ENCODE measurements at regions not wholly inside any gene's neighbourhood (a gene's known extent, or its start where the extent isn't known, plus 50 kb on each side); places are given as distances from the start of the nearest gene placed in this dataset.

DNA sequence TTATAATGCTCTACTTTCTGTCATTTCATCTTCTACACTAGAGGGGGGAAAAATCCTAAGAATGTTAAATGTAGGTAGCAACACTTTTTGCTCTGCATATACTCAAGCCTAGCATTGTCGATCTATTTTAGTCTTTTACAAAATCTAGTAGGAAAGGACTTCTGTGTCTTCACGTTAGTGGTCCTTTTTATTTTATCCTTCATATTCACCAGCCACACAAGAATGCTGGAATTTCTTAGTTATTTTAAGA lies 253.0 kb upstream of the FLRT2 start (continued):
- TF ChIP-seq FOXK1 (CRISPR knock-in tag; IDR thresholded peaks at IDR 0.05) (no peak), NR2C2 (CRISPR knock-in tag; IDR thresholded peaks at IDR 0.05) (no peak)

DNA sequence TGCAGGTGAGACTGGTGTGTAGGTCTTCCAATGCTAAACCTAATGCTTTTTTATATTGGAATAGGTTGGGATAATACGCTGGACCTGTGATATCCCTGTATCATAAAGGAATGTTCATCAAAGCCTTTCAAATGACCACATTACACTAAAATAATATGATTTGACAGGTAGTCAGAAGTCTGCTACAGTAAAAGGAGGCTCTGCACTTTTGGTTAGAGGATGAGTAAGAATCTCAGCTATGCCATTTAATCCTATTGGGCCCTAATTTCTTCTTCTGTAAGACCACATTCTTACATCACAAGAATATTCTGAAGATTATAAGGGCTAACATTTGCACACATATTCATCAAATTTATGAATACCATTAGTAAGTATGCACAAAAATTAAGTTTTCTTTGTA lies 250.5 kb upstream of the FLRT2 start:
- no peaks in the 10 kb centered on the region for H3K9me3 Mint-ChIP-seq
- peaks cover 6% of the 10 kb centered on the region; the same call in 1 of the 2 replicates for H3K4me1 Mint-ChIP-seq
- ChIA-PET CTCF (no interaction called here), POLR2A (no interaction called here)
- no peak overlapping the region for H3K4me3 Mint-ChIP-seq
- H3K36me3 Mint-ChIP-seq: no peaks in the 10 kb centered on the region
- H3K27me3 Mint-ChIP-seq (ENCODE audit: low read depth): no peaks in the 10 kb centered on the region
- TF ChIP-seq, protein P1, sequence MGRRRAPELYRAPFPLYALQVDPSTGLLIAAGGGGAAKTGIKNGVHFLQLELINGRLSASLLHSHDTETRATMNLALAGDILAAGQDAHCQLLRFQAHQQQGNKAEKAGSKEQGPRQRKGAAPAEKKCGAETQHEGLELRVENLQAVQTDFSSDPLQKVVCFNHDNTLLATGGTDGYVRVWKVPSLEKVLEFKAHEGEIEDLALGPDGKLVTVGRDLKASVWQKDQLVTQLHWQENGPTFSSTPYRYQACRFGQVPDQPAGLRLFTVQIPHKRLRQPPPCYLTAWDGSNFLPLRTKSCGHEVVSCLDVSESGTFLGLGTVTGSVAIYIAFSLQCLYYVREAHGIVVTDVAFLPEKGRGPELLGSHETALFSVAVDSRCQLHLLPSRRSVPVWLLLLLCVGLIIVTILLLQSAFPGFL (CRISPR knock-in tag; IDR thresholded peaks at IDR 0.05; ENCODE audit: borderline replicate concordance): no peak
- TF ChIP-seq, protein P2, sequence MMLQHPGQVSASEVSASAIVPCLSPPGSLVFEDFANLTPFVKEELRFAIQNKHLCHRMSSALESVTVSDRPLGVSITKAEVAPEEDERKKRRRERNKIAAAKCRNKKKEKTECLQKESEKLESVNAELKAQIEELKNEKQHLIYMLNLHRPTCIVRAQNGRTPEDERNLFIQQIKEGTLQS (CRISPR knock-in tag; conservative IDR thresholded peaks at IDR 0.05): no peak
- TF ChIP-seq ZNF138 (CRISPR knock-in tag; conservative IDR thresholded peaks at IDR 0.05) (no peak), PRRX2 (CRISPR knock-in tag; IDR thresholded peaks at IDR 0.05) (no peak), TEAD4 (CRISPR knock-in tag; IDR thresholded peaks at IDR 0.05) (no peak), NR2C2 (CRISPR knock-in tag; IDR thresholded peaks at IDR 0.05) (no peak), JAZF1 (CRISPR knock-in tag; IDR thresholded peaks at IDR 0.05) (no peak), CREM (CRISPR knock-in tag; IDR thresholded peaks at IDR 0.05) (no peak)
- TF ChIP-seq, protein P3, sequence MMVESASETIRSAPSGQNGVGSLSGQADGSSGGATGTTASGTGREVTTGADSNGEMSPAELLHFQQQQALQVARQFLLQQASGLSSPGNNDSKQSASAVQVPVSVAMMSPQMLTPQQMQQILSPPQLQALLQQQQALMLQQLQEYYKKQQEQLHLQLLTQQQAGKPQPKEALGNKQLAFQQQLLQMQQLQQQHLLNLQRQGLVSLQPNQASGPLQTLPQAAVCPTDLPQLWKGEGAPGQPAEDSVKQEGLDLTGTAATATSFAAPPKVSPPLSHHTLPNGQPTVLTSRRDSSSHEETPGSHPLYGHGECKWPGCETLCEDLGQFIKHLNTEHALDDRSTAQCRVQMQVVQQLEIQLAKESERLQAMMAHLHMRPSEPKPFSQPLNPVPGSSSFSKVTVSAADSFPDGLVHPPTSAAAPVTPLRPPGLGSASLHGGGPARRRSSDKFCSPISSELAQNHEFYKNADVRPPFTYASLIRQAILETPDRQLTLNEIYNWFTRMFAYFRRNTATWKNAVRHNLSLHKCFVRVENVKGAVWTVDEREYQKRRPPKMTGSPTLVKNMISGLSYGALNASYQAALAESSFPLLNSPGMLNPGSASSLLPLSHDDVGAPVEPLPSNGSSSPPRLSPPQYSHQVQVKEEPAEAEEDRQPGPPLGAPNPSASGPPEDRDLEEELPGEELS (CRISPR knock-in tag; IDR thresholded peaks at IDR 0.05): no peak
- TF ChIP-seq, protein P4, sequence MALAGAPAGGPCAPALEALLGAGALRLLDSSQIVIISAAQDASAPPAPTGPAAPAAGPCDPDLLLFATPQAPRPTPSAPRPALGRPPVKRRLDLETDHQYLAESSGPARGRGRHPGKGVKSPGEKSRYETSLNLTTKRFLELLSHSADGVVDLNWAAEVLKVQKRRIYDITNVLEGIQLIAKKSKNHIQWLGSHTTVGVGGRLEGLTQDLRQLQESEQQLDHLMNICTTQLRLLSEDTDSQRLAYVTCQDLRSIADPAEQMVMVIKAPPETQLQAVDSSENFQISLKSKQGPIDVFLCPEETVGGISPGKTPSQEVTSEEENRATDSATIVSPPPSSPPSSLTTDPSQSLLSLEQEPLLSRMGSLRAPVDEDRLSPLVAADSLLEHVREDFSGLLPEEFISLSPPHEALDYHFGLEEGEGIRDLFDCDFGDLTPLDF (CRISPR knock-in tag; IDR thresholded peaks at IDR 0.05): no peak
- TF ChIP-seq, protein P5, sequence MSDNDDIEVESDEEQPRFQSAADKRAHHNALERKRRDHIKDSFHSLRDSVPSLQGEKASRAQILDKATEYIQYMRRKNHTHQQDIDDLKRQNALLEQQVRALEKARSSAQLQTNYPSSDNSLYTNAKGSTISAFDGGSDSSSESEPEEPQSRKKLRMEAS (CRISPR knock-in tag; IDR thresholded peaks at IDR 0.05): no peak
- no peak overlapping the region for H3K27ac Mint-ChIP-seq
- DNase-seq (ENCODE audit: low spot score) (no peak), ATAC-seq (no peak)

DNA sequence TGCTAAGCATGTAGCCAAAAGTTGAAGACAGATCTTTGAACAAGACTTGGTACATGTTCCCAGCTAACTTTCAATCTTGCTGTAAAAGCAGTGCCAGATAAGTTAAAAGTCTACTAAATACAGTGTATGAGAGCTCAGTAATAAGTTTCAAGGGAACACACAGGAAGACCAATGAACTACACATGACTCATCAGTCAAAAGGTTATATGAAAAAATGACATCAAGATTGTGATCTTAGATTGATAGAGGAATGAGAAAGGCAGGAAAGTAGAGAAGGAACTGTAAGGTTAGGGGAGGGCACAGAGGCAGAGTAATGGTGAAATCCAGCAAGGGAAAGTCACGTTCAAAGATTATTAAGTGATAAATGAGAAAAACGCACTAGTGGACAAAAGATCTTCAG lies 249.9 kb upstream of the FLRT2 start:
- peaks cover 6% of the 10 kb centered on the region; the same call in 1 of the 2 replicates for H3K4me1 Mint-ChIP-seq
- DNase-seq (ENCODE audit: low spot score) (no peak), ATAC-seq (no peak)
- CTCF ChIA-PET: no interaction called here
- H3K36me3 Mint-ChIP-seq: no peaks in the 10 kb centered on the region
- H3K27ac Mint-ChIP-seq: 0 out of 2 replicates have a peak overlapping the region, but pooled peaks have one; percentile 6
- H3K27me3 Mint-ChIP-seq (ENCODE audit: low read depth): no peaks in the 10 kb centered on the region
- POLR2A ChIA-PET: no interaction called here
- H3K4me3 Mint-ChIP-seq: no peak overlapping the region
- no peaks in the 10 kb centered on the region for H3K9me3 Mint-ChIP-seq
- TF ChIP-seq ZNF671 (CRISPR knock-in tag; IDR thresholded peaks at IDR 0.05): no peak
- TF ChIP-seq, protein P6, sequence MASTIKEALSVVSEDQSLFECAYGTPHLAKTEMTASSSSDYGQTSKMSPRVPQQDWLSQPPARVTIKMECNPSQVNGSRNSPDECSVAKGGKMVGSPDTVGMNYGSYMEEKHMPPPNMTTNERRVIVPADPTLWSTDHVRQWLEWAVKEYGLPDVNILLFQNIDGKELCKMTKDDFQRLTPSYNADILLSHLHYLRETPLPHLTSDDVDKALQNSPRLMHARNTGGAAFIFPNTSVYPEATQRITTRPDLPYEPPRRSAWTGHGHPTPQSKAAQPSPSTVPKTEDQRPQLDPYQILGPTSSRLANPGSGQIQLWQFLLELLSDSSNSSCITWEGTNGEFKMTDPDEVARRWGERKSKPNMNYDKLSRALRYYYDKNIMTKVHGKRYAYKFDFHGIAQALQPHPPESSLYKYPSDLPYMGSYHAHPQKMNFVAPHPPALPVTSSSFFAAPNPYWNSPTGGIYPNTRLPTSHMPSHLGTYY (CRISPR knock-in tag; IDR thresholded peaks at IDR 0.05): no peak
- TF ChIP-seq, protein P7, sequence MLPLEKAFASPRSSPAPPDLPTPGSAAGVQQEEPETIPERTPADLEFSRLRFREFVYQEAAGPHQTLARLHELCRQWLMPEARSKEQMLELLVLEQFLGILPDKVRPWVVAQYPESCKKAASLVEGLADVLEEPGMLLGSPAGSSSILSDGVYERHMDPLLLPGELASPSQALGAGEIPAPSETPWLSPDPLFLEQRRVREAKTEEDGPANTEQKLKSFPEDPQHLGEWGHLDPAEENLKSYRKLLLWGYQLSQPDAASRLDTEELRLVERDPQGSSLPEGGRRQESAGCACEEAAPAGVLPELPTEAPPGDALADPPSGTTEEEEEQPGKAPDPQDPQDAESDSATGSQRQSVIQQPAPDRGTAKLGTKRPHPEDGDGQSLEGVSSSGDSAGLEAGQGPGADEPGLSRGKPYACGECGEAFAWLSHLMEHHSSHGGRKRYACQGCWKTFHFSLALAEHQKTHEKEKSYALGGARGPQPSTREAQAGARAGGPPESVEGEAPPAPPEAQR (CRISPR knock-in tag; IDR thresholded peaks at IDR 0.05): no peak
- no peak for TF ChIP-seq CBFB (CRISPR knock-in tag; IDR thresholded peaks at IDR 0.05; ENCODE audit: low read depth)
- TF ChIP-seq, protein P8, sequence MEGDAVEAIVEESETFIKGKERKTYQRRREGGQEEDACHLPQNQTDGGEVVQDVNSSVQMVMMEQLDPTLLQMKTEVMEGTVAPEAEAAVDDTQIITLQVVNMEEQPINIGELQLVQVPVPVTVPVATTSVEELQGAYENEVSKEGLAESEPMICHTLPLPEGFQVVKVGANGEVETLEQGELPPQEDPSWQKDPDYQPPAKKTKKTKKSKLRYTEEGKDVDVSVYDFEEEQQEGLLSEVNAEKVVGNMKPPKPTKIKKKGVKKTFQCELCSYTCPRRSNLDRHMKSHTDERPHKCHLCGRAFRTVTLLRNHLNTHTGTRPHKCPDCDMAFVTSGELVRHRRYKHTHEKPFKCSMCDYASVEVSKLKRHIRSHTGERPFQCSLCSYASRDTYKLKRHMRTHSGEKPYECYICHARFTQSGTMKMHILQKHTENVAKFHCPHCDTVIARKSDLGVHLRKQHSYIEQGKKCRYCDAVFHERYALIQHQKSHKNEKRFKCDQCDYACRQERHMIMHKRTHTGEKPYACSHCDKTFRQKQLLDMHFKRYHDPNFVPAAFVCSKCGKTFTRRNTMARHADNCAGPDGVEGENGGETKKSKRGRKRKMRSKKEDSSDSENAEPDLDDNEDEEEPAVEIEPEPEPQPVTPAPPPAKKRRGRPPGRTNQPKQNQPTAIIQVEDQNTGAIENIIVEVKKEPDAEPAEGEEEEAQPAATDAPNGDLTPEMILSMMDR (IDR thresholded peaks at IDR 0.05): no peak
- TF ChIP-seq, protein P9, sequence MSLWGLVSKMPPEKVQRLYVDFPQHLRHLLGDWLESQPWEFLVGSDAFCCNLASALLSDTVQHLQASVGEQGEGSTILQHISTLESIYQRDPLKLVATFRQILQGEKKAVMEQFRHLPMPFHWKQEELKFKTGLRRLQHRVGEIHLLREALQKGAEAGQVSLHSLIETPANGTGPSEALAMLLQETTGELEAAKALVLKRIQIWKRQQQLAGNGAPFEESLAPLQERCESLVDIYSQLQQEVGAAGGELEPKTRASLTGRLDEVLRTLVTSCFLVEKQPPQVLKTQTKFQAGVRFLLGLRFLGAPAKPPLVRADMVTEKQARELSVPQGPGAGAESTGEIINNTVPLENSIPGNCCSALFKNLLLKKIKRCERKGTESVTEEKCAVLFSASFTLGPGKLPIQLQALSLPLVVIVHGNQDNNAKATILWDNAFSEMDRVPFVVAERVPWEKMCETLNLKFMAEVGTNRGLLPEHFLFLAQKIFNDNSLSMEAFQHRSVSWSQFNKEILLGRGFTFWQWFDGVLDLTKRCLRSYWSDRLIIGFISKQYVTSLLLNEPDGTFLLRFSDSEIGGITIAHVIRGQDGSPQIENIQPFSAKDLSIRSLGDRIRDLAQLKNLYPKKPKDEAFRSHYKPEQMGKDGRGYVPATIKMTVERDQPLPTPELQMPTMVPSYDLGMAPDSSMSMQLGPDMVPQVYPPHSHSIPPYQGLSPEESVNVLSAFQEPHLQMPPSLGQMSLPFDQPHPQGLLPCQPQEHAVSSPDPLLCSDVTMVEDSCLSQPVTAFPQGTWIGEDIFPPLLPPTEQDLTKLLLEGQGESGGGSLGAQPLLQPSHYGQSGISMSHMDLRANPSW (CRISPR knock-in tag; conservative IDR thresholded peaks at IDR 0.05; ENCODE audit: low read depth): no peak

Measured in WTC11 (cell line).